ENCODE measurements at regions not wholly inside any gene's neighbourhood (a gene's known extent, or its start where the extent isn't known, plus 50 kb on each side); places are given as distances from the start of the nearest gene placed in this dataset.

GRCh38 chr6:99219788-99220187 lies 129.7 kb downstream of the FAXC start:
- DNase-seq (ENCODE audit: low spot score) = no peak

DNA sequence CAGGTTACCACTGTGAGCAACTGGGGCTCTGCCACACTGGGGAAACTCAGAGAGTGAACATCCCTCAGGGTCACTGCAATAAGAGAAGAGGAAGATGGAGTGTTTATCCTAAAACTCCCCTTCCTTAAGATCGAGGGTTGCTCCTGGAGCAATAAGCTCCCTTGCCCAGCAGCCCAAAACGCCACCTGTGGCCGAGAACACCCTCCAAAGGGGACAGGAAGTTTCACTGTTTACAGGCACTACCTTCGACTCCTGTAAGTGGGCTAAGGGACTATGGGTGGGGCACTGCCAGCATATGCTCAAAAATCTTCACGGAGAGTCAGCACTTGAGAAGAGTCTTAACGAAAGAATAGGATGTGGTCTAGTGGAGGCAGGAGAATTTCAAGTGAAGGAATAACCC lies 132.5 kb downstream of the FAXC start:
- no peak for DNase-seq (ENCODE audit: low spot score)

DNA sequence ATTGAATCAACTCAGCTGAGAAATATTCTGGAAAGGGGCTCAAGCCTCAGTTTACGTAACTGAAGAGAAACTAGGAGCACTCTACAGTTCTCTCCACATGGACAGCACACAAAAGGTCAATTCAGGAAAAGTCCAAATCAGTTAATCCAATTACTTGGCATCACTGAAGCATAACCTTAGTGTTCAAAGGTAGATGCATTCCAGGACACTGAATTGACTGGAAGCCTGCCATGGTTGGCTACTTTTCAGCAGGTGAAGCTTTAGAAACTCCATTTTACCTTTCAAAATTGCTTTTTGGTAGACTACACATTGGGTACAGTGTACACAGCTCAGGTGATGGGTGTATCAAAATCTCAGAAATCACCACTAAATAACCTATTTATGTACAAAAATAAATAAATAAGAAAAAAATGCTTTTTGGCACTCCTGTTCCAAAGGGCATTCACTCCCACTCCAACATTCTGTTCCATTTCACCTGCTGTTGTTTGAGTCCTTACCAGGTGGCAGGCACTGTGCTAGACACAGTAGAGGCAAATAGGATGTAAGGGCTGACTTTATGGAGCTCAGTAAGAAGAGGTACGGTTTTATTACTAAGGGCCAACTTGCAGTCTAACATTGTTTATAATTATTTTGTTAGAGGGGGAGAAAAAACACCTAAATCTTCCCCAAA lies 153.4 kb downstream of the FAXC start:
- no peak for DNase-seq (ENCODE audit: low spot score)

- no peak for DNase-seq (ENCODE audit: low spot score)
Measured at GRCh38 chr6:99192561-99192960, 156.9 kb downstream of the FAXC start.

DNA sequence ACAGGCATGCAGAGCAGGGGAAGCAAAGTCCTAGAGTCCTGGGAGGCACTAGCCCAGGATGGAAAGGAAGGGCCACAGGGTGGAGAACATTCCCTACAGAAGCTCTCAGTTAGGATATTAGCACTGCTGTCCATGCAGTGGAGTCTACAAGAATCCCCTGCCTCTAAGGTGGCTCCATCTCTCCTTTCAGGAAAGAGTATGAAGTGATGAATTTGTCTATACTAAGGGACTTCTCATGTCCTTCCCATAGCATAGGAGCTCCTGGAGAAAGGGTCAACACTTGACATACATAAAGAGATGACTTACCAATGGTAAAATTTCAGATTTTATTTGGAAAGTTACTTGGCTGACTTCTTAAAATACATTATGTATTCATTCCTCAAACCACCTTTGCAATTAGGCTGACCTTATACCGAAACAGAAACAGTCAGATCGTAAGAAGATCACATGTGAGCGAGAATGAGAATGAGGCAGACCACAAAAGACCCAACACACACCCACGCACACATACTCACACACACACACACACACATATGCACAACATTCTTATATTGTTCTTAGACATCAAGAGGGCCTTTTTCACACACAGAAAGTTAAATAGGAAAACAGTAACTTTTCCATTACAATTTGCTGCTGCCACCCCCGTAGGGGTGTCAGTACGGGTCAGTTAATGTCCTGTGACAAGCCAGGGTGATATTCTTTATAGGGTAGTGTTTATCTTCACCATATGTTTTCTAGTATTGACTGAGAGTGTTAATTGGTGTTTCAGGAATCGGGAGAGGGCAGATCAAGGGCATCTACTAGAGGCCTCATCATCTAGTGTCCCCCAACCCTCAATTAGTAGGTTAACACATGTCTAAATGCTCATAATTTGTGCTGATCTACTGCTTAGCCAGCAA lies 159.4 kb downstream of the FAXC start:
- DNase-seq (ENCODE audit: low spot score) = no peak

- DNase-seq (ENCODE audit: low spot score) = no peak
Measured at GRCh38 chr6:99187429-99187828, 162.0 kb downstream of the FAXC start.

GRCh38 chr6:99186417-99186816 lies 163.1 kb downstream of the FAXC start:
- DNase-seq (ENCODE audit: low spot score) = no peak

GRCh38 chr6:99185525-99185924 lies 163.9 kb downstream of the FAXC start:
- DNase-seq (ENCODE audit: low spot score) = no peak

DNA sequence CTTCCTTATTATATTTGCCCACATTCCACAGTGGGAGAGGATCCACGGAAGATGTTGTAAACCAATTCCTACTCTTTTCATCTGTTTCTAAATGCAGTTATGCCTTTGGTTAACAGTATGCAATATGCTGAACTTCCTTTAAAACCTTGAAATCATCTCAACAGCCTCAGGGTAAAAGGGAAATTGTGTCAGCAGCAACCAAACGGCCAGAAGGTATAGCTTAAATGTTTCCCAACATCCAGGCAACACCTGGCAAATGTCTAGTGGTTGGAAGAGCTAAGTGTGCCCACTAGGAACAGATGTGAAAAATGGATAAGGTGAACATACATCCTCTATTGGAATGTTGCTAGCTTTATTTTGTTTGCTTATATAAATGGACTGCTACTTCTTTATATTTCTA lies 164.8 kb downstream of the FAXC start:
- no peak for DNase-seq (ENCODE audit: low spot score)

DNA sequence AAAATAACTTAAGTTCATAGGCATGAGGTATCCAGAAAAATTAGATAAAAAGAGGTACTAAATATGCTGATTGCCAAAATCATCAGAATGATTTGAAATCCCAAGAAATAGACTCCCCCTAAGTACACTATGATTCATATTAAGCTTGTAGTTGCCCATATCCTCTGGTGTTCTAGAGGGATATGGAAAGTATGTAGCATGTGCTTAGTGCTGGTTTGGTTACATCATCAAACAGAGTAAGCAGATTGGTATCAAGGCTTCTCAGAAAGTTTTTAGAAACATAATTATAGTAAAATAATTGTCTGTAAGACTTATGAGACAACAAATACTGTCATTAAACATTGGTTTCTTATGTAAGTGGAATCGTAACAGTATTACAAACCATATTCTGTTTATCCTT lies 166.4 kb downstream of the FAXC start:
- no peak for DNase-seq (ENCODE audit: low spot score)

DNA sequence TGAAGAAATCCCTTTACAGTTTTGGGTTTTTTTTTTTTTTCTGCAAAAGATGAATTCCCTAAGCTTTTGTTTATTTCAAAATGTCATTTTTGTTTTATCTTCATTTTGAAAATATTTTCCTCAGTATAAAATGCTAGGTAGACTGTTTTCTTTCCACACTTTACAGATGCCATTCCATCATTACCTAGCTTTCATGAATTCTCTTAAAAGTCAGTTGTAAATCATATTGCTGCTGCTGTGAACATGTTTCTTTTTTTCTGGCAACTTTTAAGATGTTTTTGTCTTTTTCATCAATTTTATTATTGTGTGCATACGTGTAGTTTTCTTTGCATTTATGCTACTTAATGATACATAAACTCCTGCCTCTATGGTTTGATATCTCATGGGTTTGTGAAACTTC lies 168.3 kb downstream of the FAXC start:
- no peak for DNase-seq (ENCODE audit: low spot score)

DNA sequence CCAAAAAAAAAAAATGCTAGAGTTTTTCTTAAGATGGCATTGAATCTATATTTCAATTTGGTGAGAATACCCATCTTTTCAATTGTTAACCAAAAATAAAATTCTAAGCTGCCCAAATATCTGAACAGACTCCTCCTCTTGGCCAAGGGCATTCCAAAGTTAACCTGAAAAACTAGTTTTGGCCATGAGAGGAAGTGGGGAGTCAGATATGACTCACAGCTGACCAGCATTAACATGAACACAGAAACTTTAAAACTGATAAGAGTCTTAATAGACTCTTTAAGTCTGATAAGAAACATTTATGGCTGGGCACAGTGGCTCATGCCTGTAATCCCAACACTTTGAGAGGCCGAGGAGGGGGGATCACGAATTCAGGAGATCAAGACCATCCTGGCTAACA lies 171.3 kb downstream of the FAXC start:
- DNase-seq (ENCODE audit: low spot score) = no peak

DNA sequence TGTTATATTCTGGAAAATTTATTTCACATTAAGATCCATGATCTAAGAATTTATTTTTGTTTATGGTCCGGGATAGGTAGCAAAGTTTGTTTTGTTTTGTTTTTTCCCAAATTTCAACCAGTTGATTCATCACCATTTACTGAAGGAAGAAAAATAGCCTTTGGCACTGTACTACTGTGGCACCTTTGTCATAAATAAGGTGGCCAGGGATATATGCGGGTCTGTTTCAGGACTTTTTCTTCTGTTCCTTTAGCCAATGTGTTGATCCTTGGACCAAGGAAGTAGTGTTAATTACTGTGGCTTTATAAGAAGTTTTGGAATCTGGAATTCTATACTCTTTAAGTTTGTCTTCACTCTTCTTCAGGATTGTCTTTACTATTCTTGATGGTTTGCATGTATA lies 171.7 kb downstream of the FAXC start:
- DNase-seq (ENCODE audit: low spot score) = no peak

GRCh38 chr6:99165838-99166237 lies 183.6 kb downstream of the FAXC start:
- DNase-seq (ENCODE audit: low spot score) = no peak

DNA sequence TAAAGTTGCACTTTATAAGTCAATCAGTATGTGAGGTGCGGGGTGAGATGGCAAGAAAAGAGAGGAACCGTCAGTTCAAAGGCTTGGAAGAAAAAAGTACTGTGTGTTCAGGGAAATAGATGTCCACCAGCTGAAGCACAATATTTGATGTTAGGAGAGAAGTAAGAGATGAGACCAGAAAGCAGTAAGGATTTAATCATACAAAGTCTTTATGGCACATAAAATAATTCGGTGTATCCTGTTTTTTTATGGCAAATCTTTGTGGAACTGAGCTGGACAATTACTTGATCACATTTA lies 197.2 kb downstream of the FAXC start:
- DNase-seq (ENCODE audit: low spot score) = no peak

- DNase-seq (ENCODE audit: low spot score) = peak; percentile 45
Measured at GRCh38 chr6:99151634-99152346, 197.7 kb downstream of the FAXC start.

GRCh38 chr6:99148761-99149160 lies 200.7 kb downstream of the FAXC start:
- no peak for DNase-seq (ENCODE audit: low spot score)

GRCh38 chr6:99148111-99148510 lies 200.4 kb upstream of the FBXL4 start:
- DNase-seq (ENCODE audit: low spot score) = no peak

GRCh38 chr6:99147206-99147605 lies 199.5 kb upstream of the FBXL4 start:
- DNase-seq (ENCODE audit: low spot score) = no peak

GRCh38 chr6:99146711-99147110 lies 199.0 kb upstream of the FBXL4 start:
- no peak for DNase-seq (ENCODE audit: low spot score)

DNA sequence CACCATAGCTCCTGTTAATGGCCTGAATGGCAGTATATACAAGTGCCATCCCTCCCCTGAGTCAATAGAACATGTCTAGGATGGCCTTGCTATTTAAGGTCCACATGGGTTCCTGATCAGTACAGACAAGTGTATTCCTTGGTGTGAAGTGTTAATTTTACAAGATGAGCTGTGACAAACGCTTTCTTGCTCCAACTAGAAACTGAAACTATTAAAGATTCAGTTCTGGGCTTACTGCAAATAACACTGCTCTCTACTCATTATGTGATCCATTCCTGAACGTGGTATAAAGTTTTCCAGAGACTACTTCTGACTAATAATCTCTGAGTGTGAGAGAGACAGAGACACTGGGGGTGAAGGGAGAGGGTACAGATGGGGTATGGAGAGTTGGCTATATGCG lies 198.0 kb upstream of the FBXL4 start:
- DNase-seq (ENCODE audit: low spot score) = no peak

DNA sequence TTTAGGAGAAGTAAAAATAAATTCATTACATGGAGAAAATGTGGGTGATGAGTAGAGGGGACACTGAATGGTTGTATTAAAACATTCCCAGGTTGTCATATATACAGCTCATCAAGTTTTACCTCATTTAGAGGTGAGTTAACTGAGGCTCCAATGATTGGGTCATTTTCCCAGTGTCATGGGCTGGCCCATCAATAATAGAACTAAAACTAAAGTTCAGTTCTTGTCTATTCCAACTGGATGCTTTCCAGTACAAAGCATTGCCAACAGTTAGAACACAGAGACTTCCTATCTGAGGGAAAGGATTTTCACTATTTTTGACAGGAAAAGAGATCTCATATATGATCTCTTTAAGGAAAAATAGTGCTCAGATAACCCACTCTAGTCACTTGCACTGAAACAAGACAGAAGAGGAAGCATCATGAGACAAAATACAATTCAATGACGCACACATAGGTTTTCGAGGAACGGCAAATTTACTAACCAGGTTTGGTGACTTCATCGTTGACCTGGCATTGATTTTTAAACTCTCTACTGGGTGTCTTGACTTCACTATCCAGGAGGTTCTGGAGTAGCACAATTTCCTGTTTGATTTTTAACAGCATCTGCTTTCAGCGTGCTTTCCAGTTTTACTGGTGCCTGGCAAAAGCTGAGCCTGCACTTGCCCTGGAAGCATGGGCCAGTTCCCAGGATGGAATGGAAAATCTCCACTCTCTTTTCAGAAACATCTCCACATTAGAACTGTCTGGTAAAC lies 195.5 kb upstream of the FBXL4 start:
- DNase-seq (ENCODE audit: low spot score) = no peak

Data from SK-N-DZ (cell line).